H1 (cell line): ENCODE measurements at regions not wholly inside any gene's neighbourhood (a gene's known extent, or its start where the extent isn't known, plus 50 kb on each side); places are given as distances from the start of the nearest gene placed in this dataset.

Experiments used
- CTCF ChIA-PET: fragments of 300-600 bp; sonication (Branson Sonifier 250); formaldehyde crosslinking; loops from one replicate; lab custom pipeline; 2021; ENCODE audit not compliant: partially characterized antibody; lab: Charles Lee
- POLR2A ChIA-PET: fragments of 300-600 bp; sonication (Branson Sonifier 250); formaldehyde crosslinking; loops from one replicate; lab custom pipeline; 2021; ENCODE audit warnings: inconsistent platforms; ENCODE audit not compliant: partially characterized antibody; lab: Charles Lee
- DNase-seq, 2 experiments: peaks; one replicate each; pipeline versions ENCODE4 v3.0.0 to v3.0.0-alpha.2; 2010 to 2022; ENCODE audit warnings: low spot score in 2 of 2, low read depth in 1 of 2, mixed read lengths in 1 of 2
- FAIRE-seq: peaks from 2 replicates; lab custom pipeline; 2011; peaks lifted over from hg19 to GRCh38; lab: Jason Lieb, UNC
- H2AFZ ChIP-seq: 2 replicates; pipeline ENCODE4 v1.8.1; 2012; ENCODE audit warnings: low read length, inconsistent platforms
- H2AK5ac ChIP-seq: 2 replicates; pipeline ENCODE4 v1.6.1; 2013; ENCODE audit warnings: low read depth, low read length
- H2BK120ac ChIP-seq: replicated peaks from 2 replicates; pipeline ENCODE3; 2013; ENCODE audit warnings: low read depth, low read length, inconsistent platforms
- H2BK12ac ChIP-seq: 2 replicates; pipeline ENCODE4 v1.6.1; 2013; ENCODE audit warnings: low read depth, low read length
- H2BK15ac ChIP-seq: 2 replicates; pipeline ENCODE4 v1.6.1; 2013; ENCODE audit warnings: low read length
- H2BK20ac ChIP-seq: 2 replicates; pipeline ENCODE4 v1.6.1; 2013; ENCODE audit warnings: low read length
- H2BK5ac ChIP-seq: 2 replicates; pipeline ENCODE4 v1.6.1; 2013; ENCODE audit warnings: low read depth, low read length
- H3K14ac ChIP-seq: 2 replicates; pipeline ENCODE4 v1.6.1; 2013; ENCODE audit warnings: inconsistent platforms; ENCODE audit not compliant: insufficient read length
- H3K18ac ChIP-seq: 2 replicates; pipeline ENCODE4 v1.6.1; 2013; ENCODE audit warnings: low read length; ENCODE audit errors: extremely low read depth
- H3K23ac ChIP-seq: 2 replicates; pipeline ENCODE4 v1.6.1; 2013; ENCODE audit warnings: inconsistent platforms; ENCODE audit not compliant: insufficient read length
- H3K23me2 ChIP-seq: 2 replicates; pipeline ENCODE4 v1.6.1; 2013; ENCODE audit warnings: low read depth, low read length
- H3K27ac ChIP-seq: 2 replicates; pipeline ENCODE4 v1.6.1; 2011; ENCODE audit warnings: low read depth, low read length, inconsistent platforms
- H3K27me3 ChIP-seq, 4 experiments: replicated peaks in 1 of 4; 1 replicate in 1 of 4; 2 replicates in 3 of 4; pipeline versions ENCODE4 v1.6.1 to v1.8.1; 2011 to 2013; ENCODE audit warnings: low read length in 3 of 4, mild to moderate bottlenecking in 3 of 4, inconsistent platforms in 2 of 4, mixed read lengths in 2 of 4, moderate library complexity in 1 of 4; ENCODE audit not compliant: control insufficient read depth in 3 of 4, insufficient read depth in 3 of 4; ENCODE audit errors: extremely low read depth in 1 of 4
- H3K36me3 ChIP-seq, 4 experiments: 2 replicates each; pipeline versions ENCODE4 v1.6.1 to v1.8.1; 2011 to 2013; ENCODE audit warnings: mild to moderate bottlenecking in 4 of 4, low read length in 3 of 4, moderate library complexity in 2 of 4, control low read depth in 1 of 4, inconsistent platforms in 1 of 4; ENCODE audit not compliant: insufficient read depth in 4 of 4, control insufficient read depth in 2 of 4
- H3K4ac ChIP-seq: replicated peaks from 2 replicates; pipeline ENCODE3; 2013; ENCODE audit warnings: low read length, low read depth, mixed read lengths, inconsistent platforms; ENCODE audit not compliant: insufficient read length
- H3K4me1 ChIP-seq, 4 experiments: replicated peaks in 1 of 4; 1 replicate in 1 of 4; 2 replicates in 3 of 4; pipeline versions ENCODE4 v1.6.1 to v1.8.1; 2011 to 2013; ENCODE audit warnings: low read length in 3 of 4, inconsistent platforms in 2 of 4, mixed read lengths in 1 of 4; ENCODE audit not compliant: insufficient read depth in 4 of 4, control insufficient read depth in 3 of 4
- H3K4me2 ChIP-seq, 2 experiments: 2 replicates each; pipeline versions ENCODE4 v1.6.1 to v1.8.1; 2011 to 2013; ENCODE audit warnings: low read depth in 2 of 2, low read length in 2 of 2, control low read depth in 1 of 2, inconsistent platforms in 1 of 2, mild to moderate bottlenecking in 1 of 2; ENCODE audit not compliant: insufficient read depth in 1 of 2
- H3K4me3 ChIP-seq, 4 experiments: fragments of 200-600, 300-600 bp in 1 of 4; sonication (generic), shearing (Covaris generic), sonication (Bioruptor Twin) in 1 of 4; 2 replicates each; pipeline versions ENCODE4 v1.5.1 to v1.8.1; 2011 to 2016; ENCODE audit warnings: low read length in 4 of 4, low read depth in 3 of 4, control low read depth in 2 of 4, inconsistent platforms in 2 of 4, mild to moderate bottlenecking in 2 of 4, mixed read lengths in 1 of 4, moderate library complexity in 1 of 4; ENCODE audit not compliant: insufficient read depth in 2 of 4; ENCODE audit errors: extremely low read depth in 1 of 4
- H3K56ac ChIP-seq: replicated peaks from 2 replicates; pipeline ENCODE3; 2013; ENCODE audit warnings: low read depth, mild to moderate bottlenecking, mixed read lengths, low read length, inconsistent platforms; ENCODE audit not compliant: insufficient read length
- H3K79me1 ChIP-seq: 2 replicates; pipeline ENCODE4 v1.6.1; 2013; ENCODE audit warnings: low read depth, low read length, control low read depth
- H3K79me2 ChIP-seq, 2 experiments: 2 replicates each; pipeline versions ENCODE4 v1.6.1 to v1.8.1; 2012 to 2013; ENCODE audit warnings: low read length in 2 of 2, mild to moderate bottlenecking in 2 of 2, inconsistent platforms in 1 of 2; ENCODE audit not compliant: insufficient read depth in 2 of 2, control insufficient read depth in 1 of 2
- H3K9ac ChIP-seq, 4 experiments: replicated peaks in 1 of 4; 1 replicate in 1 of 4; 2 replicates in 3 of 4; pipeline versions ENCODE4 v1.6.1 to v1.8.1; 2011 to 2013; ENCODE audit warnings: low read depth in 3 of 4, low read length in 3 of 4, control low read depth in 2 of 4, mild to moderate bottlenecking in 2 of 4, moderate library complexity in 2 of 4, inconsistent platforms in 1 of 4; ENCODE audit errors: extremely low read depth in 1 of 4
- H3K9me3 ChIP-seq, 2 experiments: 2 replicates each; pipeline versions ENCODE4 v1.6.1 to v1.8.1; 2012 to 2013; ENCODE audit warnings: mild to moderate bottlenecking in 2 of 2, moderate library complexity in 2 of 2, control low read depth in 1 of 2, inconsistent platforms in 1 of 2, low read depth in 1 of 2, low read length in 1 of 2, mixed read lengths in 1 of 2; ENCODE audit not compliant: insufficient read depth in 2 of 2
- H4K20me1 ChIP-seq, 2 experiments: replicated peaks in 1 of 2; 2 replicates each; pipeline versions ENCODE3 to v1.8.1; 2011 to 2013; ENCODE audit warnings: inconsistent platforms in 2 of 2, low read length in 2 of 2, mild to moderate bottlenecking in 1 of 2; ENCODE audit not compliant: insufficient read depth in 2 of 2, control insufficient read depth in 1 of 2
- H4K5ac ChIP-seq: 2 replicates; pipeline ENCODE4 v1.6.1; 2013; ENCODE audit warnings: low read length, low read depth, mixed read lengths, inconsistent platforms; ENCODE audit not compliant: insufficient read length
- H4K8ac ChIP-seq: 2 replicates; pipeline ENCODE4 v1.8.0; 2013; ENCODE audit warnings: mild to moderate bottlenecking, moderate library complexity, low read length, inconsistent platforms; ENCODE audit not compliant: insufficient read depth; ENCODE audit errors: extremely low read depth
- H4K91ac ChIP-seq: replicated peaks from 2 replicates; pipeline ENCODE3; 2013; ENCODE audit warnings: low read length, mixed read lengths, inconsistent platforms; ENCODE audit not compliant: insufficient read length
- CEBPB ChIP-seq: IDR thresholded peaks from 2 replicates; pipeline ENCODE4 v1.6.1; 2012; ENCODE audit warnings: low read depth, low read length
- EP300 ChIP-seq, 2 experiments: IDR thresholded peaks; 1 replicate in 1 of 2; 2 replicates in 1 of 2; pipeline ENCODE4 v1.6.1; 2011 to 2012; ENCODE audit warnings: low read depth in 2 of 2, low read length in 2 of 2, mild to moderate bottlenecking in 2 of 2, borderline replicate concordance in 1 of 2, inconsistent platforms in 1 of 2, moderate library complexity in 1 of 2
- EZH2 ChIP-seq: fragments of 200-600 bp; sonication (generic); IDR thresholded peaks from 2 replicates; pipeline ENCODE4 v1.7.1; 2012; ENCODE audit warnings: low read depth, mild to moderate bottlenecking, moderate library complexity, low read length, inconsistent platforms; ENCODE audit not compliant: severe bottlenecking
- GABPA ChIP-seq: IDR thresholded peaks from 2 replicates; pipeline ENCODE4 v1.6.1; 2011; ENCODE audit warnings: mild to moderate bottlenecking, low read length, moderate library complexity, borderline replicate concordance; ENCODE audit not compliant: insufficient read depth
- GTF2F1 ChIP-seq: IDR thresholded peaks from 2 replicates; pipeline ENCODE4 v1.6.1; 2012; ENCODE audit warnings: low read depth, low read length, improper control_type of control experiment, borderline replicate concordance
- PHF8 ChIP-seq: fragments of 200-600 bp; sonication (generic); conservative IDR thresholded peaks from 2 replicates; pipeline ENCODE4 v1.7.1; 2012; ENCODE audit warnings: low read depth, mild to moderate bottlenecking, inconsistent platforms, low read length, moderate library complexity
- POLR2A ChIP-seq, 2 experiments: IDR thresholded peaks; 1 replicate in 1 of 2; 2 replicates in 1 of 2; pipeline ENCODE4 v1.6.1; 2011; ENCODE audit warnings: low read depth in 2 of 2, low read length in 2 of 2, mild to moderate bottlenecking in 2 of 2; ENCODE audit errors: control extremely low read depth in 1 of 2
- RXRA ChIP-seq: IDR thresholded peaks from 2 replicates; pipeline ENCODE4 v1.6.1; 2011; ENCODE audit warnings: low read depth, mild to moderate bottlenecking, low read length, moderate library complexity; ENCODE audit not compliant: insufficient read depth
- SAP30 ChIP-seq: fragments of 300-600 bp; sonication (generic); IDR thresholded peaks from 2 replicates; pipeline ENCODE4 v1.7.1; 2012; ENCODE audit warnings: low read length, moderate library complexity, mild to moderate bottlenecking, inconsistent platforms; ENCODE audit not compliant: insufficient read depth, insufficient replicate concordance
- SIN3A ChIP-seq, 2 experiments: IDR thresholded peaks in 1 of 2; conservative IDR thresholded peaks in 1 of 2; 2 replicates each; pipeline ENCODE4 v1.6.1; 2011 to 2012; ENCODE audit warnings: low read length in 2 of 2, improper control_type of control experiment in 1 of 2, low read depth in 1 of 2, mild to moderate bottlenecking in 1 of 2
- SIRT6 ChIP-seq: IDR thresholded peaks from one replicate; pipeline ENCODE4 v1.7.1; 2012; ENCODE audit warnings: low read length, inconsistent platforms
- SIX5 ChIP-seq: IDR thresholded peaks from 2 replicates; pipeline ENCODE4 v1.6.1; 2011; ENCODE audit warnings: mild to moderate bottlenecking, low read depth, low read length
- SRF ChIP-seq: IDR thresholded peaks from 2 replicates; pipeline ENCODE4 v1.6.1; 2011; ENCODE audit warnings: mild to moderate bottlenecking, low read depth, low read length, moderate library complexity
- TEAD4 ChIP-seq: IDR thresholded peaks from 2 replicates; pipeline ENCODE4 v1.6.1; 2012; ENCODE audit warnings: low read depth, low read length, inconsistent platforms, mixed read lengths
- YY1 ChIP-seq: IDR thresholded peaks from 2 replicates; pipeline ENCODE4 v1.6.1; 2011; ENCODE audit warnings: low read depth, mild to moderate bottlenecking, low read length
- ZNF274 ChIP-seq: IDR thresholded peaks from 2 replicates; pipeline ENCODE4 v1.7.0; 2012; ENCODE audit warnings: low read length, borderline replicate concordance; ENCODE audit errors: extremely low read depth
- WGBS, 2 experiments: shearing (Covaris generic) in 1 of 2; methylation state at CpG; one replicate each; pipeline versions ENCODE4 v1.1.6 to v1.1.7; 2013 to 2015; ENCODE audit warnings: low lambda C conversion rate in 2 of 2, mixed read lengths in 2 of 2, inconsistent platforms in 1 of 2, low coverage in 1 of 2, missing lambda C conversion rate in 1 of 2; ENCODE audit not compliant: insufficient replicate concordance in 2 of 2, insufficient coverage in 1 of 2, insufficient read length in 1 of 2; ENCODE audit errors: extremely low coverage in 1 of 2, missing lambda C conversion rate in 1 of 2; 5-methylcytosine and 5-hydroxymethylcytosine counted together

- no peak overlapping the region for H3K4me3 ChIP-seq
- H2BK5ac ChIP-seq, result no peak overlapping the region
- no peak overlapping the region for H2BK15ac ChIP-seq
- H2BK12ac ChIP-seq, result no peak overlapping the region
- CTCF ChIA-PET, result interaction anchor here (1.4 kb wide), 1 partner anchor 14 kb away, joined by 5 read pairs; no protein-coding TSS in a partner anchor
- TF ChIP-seq RXRA (no peak), GTF2F1 (no peak), SIX5 (no peak), POLR2A (IDR thresholded peaks at IDR 0.05; ENCODE audit: control extremely low read depth in 1 of 2, low read depth in 2 of 2, low read length in 2 of 2) (no peak), SRF (no peak), SAP30 (no peak), EP300 (IDR thresholded peaks at IDR 0.05; ENCODE audit: borderline replicate concordance in 1 of 2, low read depth in 2 of 2, low read length in 2 of 2) (no peak), TEAD4 (no peak), ZNF274 (no peak), SIN3A (conservative IDR thresholded peaks at IDR 0.05 in 1 of 2, IDR thresholded peaks at IDR 0.05 in 1 of 2; ENCODE audit: low read depth in 1 of 2, low read length in 2 of 2) (no peak), EZH2 (no peak), YY1 (no peak), PHF8 (no peak), SIRT6 (no peak), GABPA (no peak), CEBPB (no peak)
- no peak overlapping the region for H3K18ac ChIP-seq
- H3K27ac ChIP-seq, result no peak overlapping the region
- no peaks in the 10 kb centered on the region; a peak in 2 of 7 replicates for H3K4me1 ChIP-seq
- no peak overlapping the region for H2AFZ ChIP-seq
- H2AK5ac ChIP-seq, result no peak overlapping the region
- H2BK120ac ChIP-seq, result no peak overlapping the region
- no peak overlapping the region for H4K5ac ChIP-seq
- no peak overlapping the region for H4K8ac ChIP-seq
- WGBS, 2 experiments, result 91% methylated on average over 4 of the region's 4 CpGs; no CpG with 5 or more reads in 1 of the 2 experiments
- no peak overlapping the region for H3K4me2 ChIP-seq
- no peaks in the 10 kb centered on the region for H4K20me1 ChIP-seq
- H3K14ac ChIP-seq, result no peak overlapping the region
- no peaks in the 10 kb centered on the region for H3K36me3 ChIP-seq
- no peaks in the 10 kb centered on the region for H3K23me2 ChIP-seq
- no peaks in the 10 kb centered on the region for H3K27me3 ChIP-seq
- no peaks in the 10 kb centered on the region for H3K79me2 ChIP-seq
- no peaks in the 10 kb centered on the region for H3K9me3 ChIP-seq
- H3K9ac ChIP-seq, result no peak overlapping the region
- FAIRE-seq (no peak), DNase-seq (no peak)
- no peak overlapping the region for H3K23ac ChIP-seq
- no peak overlapping the region for H2BK20ac ChIP-seq
- POLR2A ChIA-PET, result no interaction called here
- no peak overlapping the region for H3K4ac ChIP-seq
- H3K56ac ChIP-seq, result no peak overlapping the region
- H4K91ac ChIP-seq, result no peak overlapping the region
- no peaks in the 10 kb centered on the region for H3K79me1 ChIP-seq
These were observed 363.6 kb downstream of the LPIN1 start for GRCh38 chr2:12110074-12110473.
